NT2/D1 (cell line): ENCODE measurements at regions not wholly inside any gene's neighbourhood (a gene's known extent, or its start where the extent isn't known, plus 50 kb on each side); places are given as distances from the start of the nearest gene placed in this dataset.

Source experiments
- SUZ12 ChIP-seq: IDR thresholded peaks from 2 replicates; pipeline ENCODE4 v1.6.1; 2011; ENCODE audit not compliant: insufficient read length, insufficient read depth; ENCODE audit errors: extremely low read depth
- YY1 ChIP-seq: IDR thresholded peaks from 2 replicates; pipeline ENCODE4 v1.6.1; 2011; ENCODE audit not compliant: insufficient read length, insufficient read depth

DNA sequence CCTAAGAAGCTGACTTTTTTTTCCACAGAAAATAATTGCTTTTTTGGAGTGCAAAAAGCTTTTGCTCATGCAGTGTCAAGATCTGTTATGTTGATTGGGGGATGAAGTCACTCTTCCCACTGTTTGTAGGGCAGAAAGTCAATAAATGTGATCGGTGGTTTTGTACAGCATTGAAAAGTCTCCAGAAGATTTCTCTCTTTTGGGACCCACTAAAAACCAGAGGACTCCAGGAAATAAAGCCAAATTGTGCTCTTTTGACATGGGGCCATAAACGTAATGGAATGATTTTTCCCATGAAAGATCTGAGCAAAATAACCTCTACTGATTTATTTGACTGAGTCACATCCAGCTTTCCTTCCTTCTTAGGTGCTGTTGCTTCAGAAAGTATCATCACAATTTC lies 122.5 kb downstream of the SNAPC1 start:
- TF ChIP-seq SUZ12 (no peak), YY1 (no peak)
